Sigmoid colon (tissue), 4 donors: ENCODE measurements at regions not wholly inside any gene's neighbourhood (a gene's known extent, or its start where the extent isn't known, plus 50 kb on each side); places are given as distances from the start of the nearest gene placed in this dataset.

ENCODE experiments used
- EP300 ChIP-seq, 4 donors: sonication (generic); formaldehyde crosslinking; IDR thresholded peaks; one replicate each; pipeline ENCODE4 v1.6.1; 2017; ENCODE audit warnings: antibody characterized with exemption in 4 of 4
- POLR2A ChIP-seq, 2 donors: fragments of 450-650 bp; IDR thresholded peaks; one replicate each; pipeline ENCODE4 v1.6.1; 2016; ENCODE audit warnings: antibody characterized with exemption in 2 of 2, mild to moderate bottlenecking in 2 of 2, moderate library complexity in 2 of 2
- POLR2AphosphoS5 ChIP-seq, 4 donors: sonication (generic); formaldehyde crosslinking; IDR thresholded peaks; one replicate each; pipeline ENCODE4 v1.6.1; 2017; ENCODE audit warnings: antibody characterized with exemption in 4 of 4
- TF ChIP-seq, protein P1 (sequence below), 4 experiments: fragments of 450-650 bp in 3 of 4; fragments of 200-600 bp in 1 of 4; IDR thresholded peaks; one replicate each; pipeline ENCODE4 v1.5.1; 2016 to 2019; ENCODE audit warnings: antibody characterized with exemption in 4 of 4, mild to moderate bottlenecking in 3 of 4, moderate library complexity in 2 of 4

DNA sequence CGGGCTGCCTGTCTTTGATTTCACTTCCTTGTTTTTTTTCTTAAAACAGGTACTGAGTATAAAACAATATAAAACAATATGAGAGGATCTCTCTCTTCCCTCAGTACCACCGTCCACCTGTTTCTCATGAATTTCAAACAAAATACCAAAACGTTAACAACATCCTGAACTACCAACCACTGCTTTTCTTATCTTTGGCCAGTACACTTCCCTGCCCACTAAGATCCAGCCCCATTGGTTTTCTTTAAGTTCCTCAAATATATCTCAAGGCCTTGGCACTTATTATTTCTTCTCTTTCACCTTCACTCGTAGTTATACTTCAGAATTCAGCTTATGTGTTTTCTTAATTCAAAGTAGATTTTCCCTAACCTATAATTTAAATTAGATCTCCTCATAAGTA, 370.2 kb upstream of the GRIA3 start:
- TF ChIP-seq EP300 (IDR thresholded peaks at IDR 0.05) (no peak), POLR2AphosphoS5 (IDR thresholded peaks at IDR 0.05) (no peak), POLR2A (IDR thresholded peaks at IDR 0.05) (no peak)
- TF ChIP-seq, protein P1, sequence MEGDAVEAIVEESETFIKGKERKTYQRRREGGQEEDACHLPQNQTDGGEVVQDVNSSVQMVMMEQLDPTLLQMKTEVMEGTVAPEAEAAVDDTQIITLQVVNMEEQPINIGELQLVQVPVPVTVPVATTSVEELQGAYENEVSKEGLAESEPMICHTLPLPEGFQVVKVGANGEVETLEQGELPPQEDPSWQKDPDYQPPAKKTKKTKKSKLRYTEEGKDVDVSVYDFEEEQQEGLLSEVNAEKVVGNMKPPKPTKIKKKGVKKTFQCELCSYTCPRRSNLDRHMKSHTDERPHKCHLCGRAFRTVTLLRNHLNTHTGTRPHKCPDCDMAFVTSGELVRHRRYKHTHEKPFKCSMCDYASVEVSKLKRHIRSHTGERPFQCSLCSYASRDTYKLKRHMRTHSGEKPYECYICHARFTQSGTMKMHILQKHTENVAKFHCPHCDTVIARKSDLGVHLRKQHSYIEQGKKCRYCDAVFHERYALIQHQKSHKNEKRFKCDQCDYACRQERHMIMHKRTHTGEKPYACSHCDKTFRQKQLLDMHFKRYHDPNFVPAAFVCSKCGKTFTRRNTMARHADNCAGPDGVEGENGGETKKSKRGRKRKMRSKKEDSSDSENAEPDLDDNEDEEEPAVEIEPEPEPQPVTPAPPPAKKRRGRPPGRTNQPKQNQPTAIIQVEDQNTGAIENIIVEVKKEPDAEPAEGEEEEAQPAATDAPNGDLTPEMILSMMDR (IDR thresholded peaks at IDR 0.05): no peak
